Caki2 (cell line): ENCODE measurements at regions not wholly inside any gene's neighbourhood (a gene's known extent, or its start where the extent isn't known, plus 50 kb on each side); places are given as distances from the start of the nearest gene placed in this dataset.
"Not testable (repeated sequence)": the region's sequence is repeated elsewhere in the genome, so short reads cannot be mapped to it uniquely, and the experiment has no call there.

ENCODE experiments used
- DNase-seq: peaks from one replicate; pipeline ENCODE4 v3.0.0-alpha.2; 2015; ENCODE audit warnings: low read depth
- in situ Hi-C: cut with HindIII; loops from 2 replicates; pipeline ENCODE4 v1.10.0; 2016; ENCODE audit warnings: low sequenced_read_pairs, low pct_unique_long_range_greater_than_20kb, mixed read lengths

GRCh38 chr17:69654981-69655855 is 240.7 kb downstream of the MAP2K6 start:
- DNase-seq = peak; percentile 61
- in situ Hi-C loops = no loop called here

GRCh38 chr17:69655902-69656301 is 241.4 kb downstream of the MAP2K6 start:
- no peak for DNase-seq
- in situ Hi-C loops = no loop called here

GRCh38 chr17:69669441-69670178 is 255.1 kb downstream of the MAP2K6 start:
- in situ Hi-C loops = no loop called here
- DNase-seq = no peak

- in situ Hi-C loops = no loop called here
- DNase-seq = no peak
These were observed 258.4 kb downstream of the MAP2K6 start for GRCh38 chr17:69672924-69673323.

GRCh38 chr17:69677130-69677529 is 262.6 kb downstream of the MAP2K6 start:
- no peak for DNase-seq
- in situ Hi-C loops = no loop called here

- in situ Hi-C loops = no loop called here
- DNase-seq = no peak
These were observed 263.7 kb downstream of the MAP2K6 start for GRCh38 chr17:69678206-69678605.

- no peak for DNase-seq
- in situ Hi-C loops = no loop called here
These were observed 265.3 kb downstream of the MAP2K6 start for GRCh38 chr17:69679829-69680228.

GRCh38 chr17:69684251-69684650 is 269.8 kb downstream of the MAP2K6 start:
- no peak for DNase-seq
- in situ Hi-C loops = no loop called here

GRCh38 chr17:69685150-69685549 is 270.7 kb downstream of the MAP2K6 start:
- in situ Hi-C loops, DNase-seq: not testable (repeated sequence)

GRCh38 chr17:69690531-69690930 is 276.0 kb downstream of the MAP2K6 start:
- DNase-seq = no peak
- in situ Hi-C loops = no loop called here

- in situ Hi-C loops = no loop called here
- no peak for DNase-seq
These were observed 277.7 kb downstream of the MAP2K6 start for GRCh38 chr17:69692171-69692570.

GRCh38 chr17:69695646-69696045 is 281.1 kb downstream of the MAP2K6 start:
- no peak for DNase-seq
- in situ Hi-C loops = no loop called here

- DNase-seq = no peak
- in situ Hi-C loops = no loop called here
These were observed 282.2 kb downstream of the MAP2K6 start for GRCh38 chr17:69696650-69697049.

- DNase-seq, in situ Hi-C loops: not testable (repeated sequence)
These were observed 283.9 kb downstream of the MAP2K6 start for GRCh38 chr17:69698352-69698751.

GRCh38 chr17:69702078-69702477 is 287.6 kb downstream of the MAP2K6 start:
- no peak for DNase-seq
- in situ Hi-C loops = no loop called here

- in situ Hi-C loops = no loop called here
- DNase-seq = no peak
These were observed 289.3 kb downstream of the MAP2K6 start for GRCh38 chr17:69703751-69704150.

GRCh38 chr17:69704935-69705334 is 290.4 kb downstream of the MAP2K6 start:
- in situ Hi-C loops = no loop called here
- DNase-seq = no peak

GRCh38 chr17:69706127-69706526 is 291.6 kb downstream of the MAP2K6 start:
- in situ Hi-C loops = no loop called here
- DNase-seq = no peak

GRCh38 chr17:69709441-69709840 is 294.9 kb downstream of the MAP2K6 start:
- in situ Hi-C loops = no loop called here
- no peak for DNase-seq
